ENCODE measurements at regions not wholly inside any gene's neighbourhood (a gene's known extent, or its start where the extent isn't known, plus 50 kb on each side); places are given as distances from the start of the nearest gene placed in this dataset.

GRCh38 chr7:42292991-42293521 is 56.0 kb upstream of the GLI3 start:
- Histone ChIP-seq H3K27ac (ENCODE audit: low read depth, low read length) (no peak overlapping the region), H3K9me3 (ENCODE audit: control insufficient read depth in 3 of 3, low read length in 3 of 3) (no peaks in the 10 kb centered on the region), H3K4me1 (ENCODE audit: control insufficient read depth in 3 of 3, insufficient read depth in 3 of 3, low read length in 3 of 3) (no peaks in the 10 kb centered on the region), H3K27me3 (ENCODE audit: control insufficient read depth in 3 of 3, insufficient read depth in 3 of 3, low read length in 3 of 3) (no peaks in the 10 kb centered on the region), H3K9ac (ENCODE audit: low read depth in 1 of 3, low read length in 3 of 3) (no peak overlapping the region), H3K4me3 (ENCODE audit: low read length in 3 of 3) (no peak overlapping the region), H3K36me3 (ENCODE audit: control insufficient read depth in 3 of 3, insufficient read depth in 3 of 3, low read length in 3 of 3) (no peaks in the 10 kb centered on the region)

GRCh38 chr7:42289473-42289872 is 52.5 kb upstream of the GLI3 start:
- Histone ChIP-seq H3K4me3 (ENCODE audit: low read length in 3 of 3) (no peak overlapping the region), H3K36me3 (ENCODE audit: control insufficient read depth in 3 of 3, insufficient read depth in 3 of 3, low read length in 3 of 3) (no peaks in the 10 kb centered on the region)

More at GRCh38 chr7:42289473-42289872, 52.5 kb upstream of the GLI3 start:
- Histone ChIP-seq H3K4me1 (ENCODE audit: control insufficient read depth in 3 of 3, insufficient read depth in 3 of 3, low read length in 3 of 3) (no peaks in the 10 kb centered on the region), H3K9me3 (ENCODE audit: control insufficient read depth in 3 of 3, low read length in 3 of 3) (no peaks in the 10 kb centered on the region), H3K27ac (ENCODE audit: low read depth, low read length) (no peak overlapping the region), H3K27me3 (ENCODE audit: control insufficient read depth in 3 of 3, insufficient read depth in 3 of 3, low read length in 3 of 3) (no peaks in the 10 kb centered on the region), H3K9ac (ENCODE audit: low read depth in 1 of 3, low read length in 3 of 3) (no peak overlapping the region)
